Body of pancreas (tissue), 4 donors: ENCODE measurements at regions not wholly inside any gene's neighbourhood (a gene's known extent, or its start where the extent isn't known, plus 50 kb on each side); places are given as distances from the start of the nearest gene placed in this dataset.

ENCODE experiments used
- POLR2A ChIP-seq, 3 donors: fragments of 450-650 bp; IDR thresholded peaks; one replicate each; pipeline ENCODE4 v1.6.1; 2016; ENCODE audit warnings: antibody characterized with exemption in 3 of 3, mild to moderate bottlenecking in 2 of 3
- TF ChIP-seq, protein P1 (sequence below), 7 experiments: fragments of 450-650 bp in 4 of 7; fragments of 200-600 bp in 3 of 7; sonication (generic) in 3 of 7; IDR thresholded peaks; one replicate each; pipeline ENCODE4 v1.5.1; 2016 to 2019; ENCODE audit warnings: antibody characterized with exemption in 7 of 7

GRCh38 chr3:159062734-159063410, 261.0 kb downstream of the MFSD1 start:
- TF ChIP-seq, protein P1, sequence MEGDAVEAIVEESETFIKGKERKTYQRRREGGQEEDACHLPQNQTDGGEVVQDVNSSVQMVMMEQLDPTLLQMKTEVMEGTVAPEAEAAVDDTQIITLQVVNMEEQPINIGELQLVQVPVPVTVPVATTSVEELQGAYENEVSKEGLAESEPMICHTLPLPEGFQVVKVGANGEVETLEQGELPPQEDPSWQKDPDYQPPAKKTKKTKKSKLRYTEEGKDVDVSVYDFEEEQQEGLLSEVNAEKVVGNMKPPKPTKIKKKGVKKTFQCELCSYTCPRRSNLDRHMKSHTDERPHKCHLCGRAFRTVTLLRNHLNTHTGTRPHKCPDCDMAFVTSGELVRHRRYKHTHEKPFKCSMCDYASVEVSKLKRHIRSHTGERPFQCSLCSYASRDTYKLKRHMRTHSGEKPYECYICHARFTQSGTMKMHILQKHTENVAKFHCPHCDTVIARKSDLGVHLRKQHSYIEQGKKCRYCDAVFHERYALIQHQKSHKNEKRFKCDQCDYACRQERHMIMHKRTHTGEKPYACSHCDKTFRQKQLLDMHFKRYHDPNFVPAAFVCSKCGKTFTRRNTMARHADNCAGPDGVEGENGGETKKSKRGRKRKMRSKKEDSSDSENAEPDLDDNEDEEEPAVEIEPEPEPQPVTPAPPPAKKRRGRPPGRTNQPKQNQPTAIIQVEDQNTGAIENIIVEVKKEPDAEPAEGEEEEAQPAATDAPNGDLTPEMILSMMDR (IDR thresholded peaks at IDR 0.05), result no peak
- no peak for TF ChIP-seq POLR2A (IDR thresholded peaks at IDR 0.05)
